NCI-H748 treated with DMSO at 0.1 percent for 48 hours (cell line): ENCODE measurements at regions not wholly inside any gene's neighbourhood (a gene's known extent, or its start where the extent isn't known, plus 50 kb on each side); places are given as distances from the start of the nearest gene placed in this dataset.

ENCODE experiments used
- DNase-seq: peaks from one replicate; lab custom pipeline; 2025; lab: John Stamatoyannopoulos, UW

DNA sequence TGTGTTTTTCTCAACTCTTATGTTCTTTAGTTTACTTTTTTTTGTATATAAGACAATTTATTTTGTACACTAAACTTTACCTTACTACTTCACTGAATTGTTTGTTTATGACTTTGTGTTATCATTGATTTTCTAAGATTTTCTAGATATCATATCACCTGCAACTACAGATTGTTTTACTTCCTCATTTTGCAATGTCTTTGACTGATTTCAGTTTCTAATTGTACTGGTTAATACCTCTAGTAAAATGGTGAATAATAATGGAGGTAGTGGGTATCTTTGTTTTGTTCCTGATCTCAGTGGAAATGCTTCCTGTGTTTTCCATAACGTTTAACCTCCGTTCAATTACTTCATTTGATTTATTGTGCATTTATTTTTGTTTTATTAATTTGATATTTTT lies 490.2 kb downstream of the TLL1 start:
- no peak for DNase-seq

DNA sequence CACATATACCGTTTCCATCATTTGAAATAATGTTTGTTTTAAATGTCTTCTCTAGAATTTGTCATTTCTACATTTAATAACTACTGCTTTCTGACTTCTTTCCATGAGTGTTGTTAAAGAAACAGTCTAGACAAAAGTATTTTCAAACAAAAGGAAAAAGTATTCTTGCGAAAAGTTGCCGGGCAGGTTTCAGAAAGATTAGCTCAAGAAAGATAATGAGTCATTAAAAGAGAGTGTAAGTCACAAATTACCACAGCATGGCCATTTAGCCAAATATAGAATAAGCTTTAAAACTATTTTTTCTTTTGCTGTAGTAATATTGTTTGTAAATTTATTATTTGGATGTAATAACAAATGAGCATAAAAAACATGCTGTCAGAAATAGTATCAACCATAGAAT lies 493.0 kb downstream of the TLL1 start:
- no peak for DNase-seq

DNA sequence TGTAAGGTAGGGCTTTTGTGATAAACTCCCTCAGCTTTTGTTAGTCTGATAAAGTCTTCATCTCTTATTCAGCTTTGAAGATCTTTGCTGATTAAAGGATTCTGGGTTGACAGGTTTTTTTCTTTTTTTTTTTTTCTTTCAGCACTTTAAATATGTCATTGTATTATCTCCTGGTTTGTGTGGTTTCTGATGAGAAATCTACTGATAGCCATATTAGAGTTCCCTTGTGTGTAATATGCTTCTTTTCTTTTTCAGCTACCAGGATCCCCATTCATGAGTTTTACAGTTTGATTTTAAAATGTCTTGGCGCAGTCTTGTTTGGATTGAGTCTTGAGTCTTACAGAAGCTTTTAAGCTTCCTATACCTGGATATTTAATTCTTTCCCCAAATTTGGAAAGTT lies 504.5 kb downstream of the TLL1 start:
- no peak for DNase-seq

DNA sequence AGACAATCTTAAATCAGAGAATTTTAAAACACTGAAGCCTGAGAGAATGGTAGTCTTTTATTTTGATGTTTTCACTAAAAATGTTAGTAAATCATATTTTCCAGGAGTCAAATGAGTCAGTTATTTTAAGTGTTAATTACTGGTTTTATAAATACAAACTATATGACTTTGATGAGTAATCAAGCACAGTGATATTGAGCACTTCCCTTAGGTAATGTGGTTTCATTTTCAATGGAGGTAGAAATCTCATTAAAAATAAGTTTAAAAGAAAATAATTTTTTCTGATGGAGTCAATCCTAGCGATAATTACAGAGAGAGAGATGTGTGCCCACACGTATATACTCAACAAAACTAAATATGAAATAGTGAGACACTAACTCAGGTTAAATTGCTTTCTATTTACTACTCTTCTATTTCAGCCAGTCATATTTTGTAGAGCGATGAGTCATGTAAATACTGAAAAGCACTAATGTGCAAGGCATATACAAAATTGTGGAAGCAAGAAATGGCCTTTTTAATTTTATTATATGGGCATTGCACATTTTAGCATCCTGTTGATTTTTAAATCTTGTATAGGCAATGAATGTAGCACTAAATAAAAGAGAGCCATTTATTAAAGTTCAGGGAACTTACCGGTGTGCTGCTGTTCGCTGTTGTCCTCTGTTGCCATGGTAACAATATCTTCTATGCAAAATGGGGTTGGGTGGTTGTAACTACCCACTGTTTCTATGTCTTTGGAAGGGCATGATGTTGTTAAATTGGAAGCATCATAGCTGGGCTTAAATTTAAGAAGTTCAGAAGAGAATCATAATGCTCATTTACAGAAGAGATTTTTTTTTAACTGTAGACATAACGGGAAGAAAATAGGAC lies 513.7 kb downstream of the TLL1 start:
- DNase-seq, result peak; percentile 69

DNA sequence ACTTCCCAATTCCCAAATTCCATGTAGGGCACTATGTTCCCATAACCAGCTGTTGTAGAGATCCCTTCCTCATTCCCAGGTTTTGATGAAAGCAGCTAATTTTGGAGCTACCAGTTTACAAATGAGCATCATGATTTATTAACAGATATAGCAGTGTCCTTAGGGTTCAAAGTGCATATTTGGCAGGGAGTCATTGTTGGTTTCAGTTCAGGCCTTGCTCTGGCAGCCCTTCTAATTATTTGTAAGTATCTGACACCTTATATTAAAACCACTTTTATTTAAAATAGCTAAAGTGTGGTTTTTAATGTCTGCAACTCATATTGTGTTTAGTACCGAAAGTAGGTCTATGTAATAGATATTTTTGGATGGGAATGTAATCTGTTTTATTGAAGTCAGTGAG lies 518.5 kb downstream of the TLL1 start:
- DNase-seq, result no peak

DNA sequence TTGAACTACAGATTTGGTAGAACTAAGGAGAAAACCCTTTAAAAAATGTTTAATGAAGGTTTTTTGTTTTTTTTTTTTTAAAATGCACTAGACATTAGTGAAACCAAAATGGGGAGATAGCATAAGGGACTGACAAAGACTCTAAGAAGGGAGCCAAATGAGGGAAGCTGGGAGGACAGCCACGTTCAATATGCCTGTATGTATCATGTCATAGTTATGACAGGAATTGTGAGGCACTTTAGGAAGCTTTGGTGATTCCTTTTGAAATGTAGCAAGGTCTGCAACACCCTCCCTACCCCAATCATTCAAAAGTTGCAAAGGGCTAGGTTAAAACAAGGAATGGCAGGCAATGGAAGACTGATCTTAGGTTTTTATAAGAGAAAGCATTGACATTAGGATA lies 526.0 kb downstream of the TLL1 start:
- DNase-seq, result no peak

DNA sequence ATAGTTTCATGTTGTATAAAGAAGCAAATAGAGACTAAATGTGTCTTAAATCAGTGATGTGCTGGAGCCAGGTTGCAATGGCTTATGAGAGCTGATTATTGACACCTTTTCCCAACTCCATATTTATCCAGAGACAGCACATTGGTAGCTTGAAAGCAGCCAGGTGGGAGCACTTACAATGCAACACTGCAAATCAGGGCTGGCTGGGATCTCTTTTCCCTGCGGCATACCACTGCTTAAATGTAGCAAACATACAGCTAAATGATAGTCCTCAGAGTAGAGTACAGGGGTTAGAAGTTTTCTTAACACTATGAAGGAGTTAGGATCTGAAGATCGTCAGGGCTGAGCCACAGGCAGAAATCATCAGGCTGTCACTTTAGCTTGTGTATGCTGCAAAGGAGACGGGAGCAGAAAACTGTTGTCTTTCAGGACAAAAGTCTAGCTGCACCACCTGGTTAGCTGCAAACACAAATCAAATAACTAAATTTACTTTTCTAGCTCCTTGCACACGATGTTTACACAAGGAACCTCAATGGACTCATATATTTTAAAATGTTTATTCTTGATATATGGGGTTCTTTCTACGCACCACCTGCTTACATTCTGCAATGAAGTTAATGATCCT lies 527.3 kb downstream of the TLL1 start:
- DNase-seq, result peak; percentile 58

DNA sequence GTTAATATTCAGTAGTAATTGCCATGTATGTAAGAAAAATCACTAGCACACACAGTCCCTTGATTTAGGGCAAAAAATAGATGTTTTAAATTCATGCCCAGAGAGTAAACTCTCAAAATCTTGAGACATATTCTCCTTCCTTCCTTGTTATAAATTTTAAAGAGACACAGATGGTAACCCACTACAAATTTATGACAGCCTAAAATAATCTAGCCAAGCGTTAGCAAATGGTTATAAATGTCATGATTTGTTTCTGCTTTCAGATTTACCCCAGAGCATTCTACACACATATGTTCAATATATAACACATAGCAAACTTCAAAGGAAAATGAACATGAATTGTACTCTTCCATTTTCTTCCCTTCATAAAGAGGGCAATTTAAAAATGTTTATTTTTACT lies 540.3 kb downstream of the TLL1 start:
- no peak for DNase-seq

DNA sequence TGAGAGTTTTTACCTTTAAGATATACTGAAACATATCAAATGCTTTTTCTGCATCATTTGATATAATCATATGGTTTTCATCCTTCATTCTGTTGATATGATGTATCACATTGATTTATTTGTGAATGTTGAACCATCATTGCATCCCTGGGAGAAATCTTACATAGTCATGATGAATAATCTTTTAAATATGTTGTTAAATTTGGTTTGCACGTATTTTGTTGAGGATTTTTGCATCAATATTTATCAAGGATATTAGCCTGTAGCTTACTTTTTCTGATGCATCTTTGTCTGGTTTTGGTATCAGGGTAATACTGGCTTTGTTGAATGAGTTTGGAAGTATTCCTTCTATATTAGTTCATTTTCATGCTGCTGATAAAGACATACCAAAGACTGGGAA lies 541.4 kb downstream of the TLL1 start:
- DNase-seq, result no peak

DNA sequence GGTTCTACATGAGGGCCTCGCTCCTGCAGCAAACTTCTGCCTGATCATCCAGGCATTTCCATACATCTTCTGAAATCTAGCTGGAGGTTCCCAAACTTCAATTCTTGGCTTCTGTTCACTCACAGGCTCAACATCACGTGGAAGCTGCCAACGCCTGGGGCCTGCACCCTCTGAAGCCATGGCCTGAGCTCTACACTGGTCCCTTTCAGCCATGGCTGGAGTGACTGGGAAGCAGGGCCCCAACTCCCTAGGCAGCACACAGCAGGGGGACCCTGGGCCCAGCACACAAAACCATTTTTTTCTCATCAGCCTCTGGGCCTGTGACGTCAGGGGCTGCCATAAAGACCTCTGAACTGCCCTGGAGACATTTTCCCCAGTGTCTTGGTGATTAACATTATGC lies 542.7 kb downstream of the TLL1 start:
- no peak for DNase-seq

DNA sequence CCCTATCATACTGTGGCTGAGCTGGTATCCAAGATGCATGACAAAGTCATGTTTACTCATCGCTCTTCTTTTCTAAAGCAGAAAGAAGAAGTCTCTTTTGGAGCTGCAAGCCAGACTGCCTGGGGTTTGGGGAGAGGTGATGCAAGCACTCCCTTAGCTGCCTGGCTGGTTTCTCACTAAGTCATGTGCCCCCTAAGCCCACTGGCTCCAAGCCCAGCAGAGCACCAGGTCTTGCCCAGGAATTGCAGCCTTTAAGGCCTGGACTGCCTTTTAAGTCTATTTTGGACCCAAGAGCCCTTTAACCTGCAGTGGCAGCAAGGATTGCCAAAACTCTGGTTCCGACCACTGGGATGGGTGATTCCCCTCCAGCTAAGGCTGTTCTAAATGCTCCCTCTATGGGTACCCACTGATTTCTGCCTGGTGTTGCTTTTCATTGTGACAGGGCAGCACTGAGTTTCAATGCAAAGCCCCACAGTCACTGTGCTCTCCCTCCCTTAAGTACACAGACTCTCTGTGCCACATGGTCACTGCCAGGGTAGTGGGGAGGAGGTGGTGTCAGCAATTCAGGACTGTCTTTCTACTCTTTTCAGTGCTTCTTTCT lies 548.6 kb downstream of the TLL1 start:
- no peak for DNase-seq

DNA sequence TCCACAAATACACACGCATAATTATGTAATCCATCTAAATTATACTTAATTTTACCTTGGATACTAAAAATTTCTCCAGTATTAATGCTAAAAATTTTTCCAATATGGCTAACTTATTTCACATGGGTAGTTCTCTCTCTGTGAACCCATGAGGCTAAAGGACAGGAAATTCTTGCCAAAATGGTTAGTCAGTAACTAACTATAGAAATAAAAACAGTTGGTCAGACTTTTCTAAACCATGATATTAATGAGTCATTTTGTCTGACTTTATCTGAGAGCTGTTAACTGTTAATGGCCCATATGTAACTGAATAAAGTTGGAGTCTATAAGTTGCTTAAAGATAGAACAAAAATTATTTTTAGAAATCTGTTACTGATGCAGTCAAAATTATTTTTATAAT lies 549.4 kb downstream of the TLL1 start:
- no peak for DNase-seq

DNA sequence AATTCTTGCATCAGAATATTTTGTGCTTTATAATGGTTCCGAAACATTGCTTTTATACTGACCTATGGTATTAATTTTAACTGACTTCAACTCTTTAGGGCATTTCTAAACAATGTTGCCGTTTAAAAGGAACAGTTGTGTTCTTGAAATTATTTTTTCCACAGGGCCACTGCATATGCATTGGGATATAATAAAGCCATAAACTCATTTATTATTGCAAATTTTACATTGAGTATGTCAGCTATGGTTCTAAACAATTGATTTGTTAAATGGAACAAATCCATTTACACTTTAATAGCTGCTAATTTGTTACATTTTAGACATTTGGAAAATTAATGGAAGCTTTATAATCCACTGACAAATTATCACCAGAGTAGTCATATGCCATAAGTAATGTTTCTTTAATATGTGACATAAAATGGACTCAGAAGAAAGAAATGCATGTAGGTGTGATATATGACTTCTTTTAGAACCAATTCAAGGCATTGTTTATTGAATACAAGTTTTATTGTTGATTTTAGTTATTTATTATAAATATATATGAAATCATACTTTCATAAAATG lies 553.3 kb downstream of the TLL1 start:
- DNase-seq, result no peak

DNA sequence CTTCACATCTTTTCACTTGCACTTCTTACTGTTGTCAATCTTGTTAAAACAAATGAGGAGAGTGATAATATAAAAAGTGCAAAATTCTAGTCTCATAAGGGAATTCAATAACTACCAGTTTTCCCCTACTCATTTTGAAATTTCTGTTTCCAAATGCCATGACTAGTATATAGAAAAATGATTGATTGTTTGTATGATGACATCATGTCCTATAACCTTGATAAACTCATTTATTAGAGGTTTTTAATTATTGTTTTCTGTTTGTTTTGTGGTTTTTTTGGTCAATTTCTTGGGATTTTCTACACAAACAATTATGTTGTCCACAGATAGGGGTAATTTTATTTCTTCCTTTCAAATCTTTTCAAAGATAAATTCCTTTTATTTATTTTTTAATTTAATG lies 559.1 kb downstream of the TLL1 start:
- no peak for DNase-seq

DNA sequence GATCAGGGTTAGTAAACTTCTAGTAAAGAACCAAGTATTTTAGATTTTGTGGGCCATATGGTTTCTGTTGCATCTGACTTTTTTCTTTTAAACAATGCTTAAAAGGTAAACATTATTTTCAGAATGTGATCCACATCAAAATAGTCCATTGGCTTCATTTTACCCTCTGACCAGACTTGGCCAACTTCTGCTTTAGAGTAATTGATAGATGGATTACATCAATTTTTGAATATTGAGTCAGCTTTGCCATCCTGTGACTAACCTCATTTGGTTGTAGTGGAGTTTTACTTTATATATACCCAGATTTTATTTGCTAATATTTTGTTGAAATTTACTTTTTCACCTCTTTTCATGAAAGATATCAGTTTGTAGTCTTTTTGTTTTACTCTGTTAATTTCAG lies 559.8 kb downstream of the TLL1 start:
- DNase-seq, result no peak

DNA sequence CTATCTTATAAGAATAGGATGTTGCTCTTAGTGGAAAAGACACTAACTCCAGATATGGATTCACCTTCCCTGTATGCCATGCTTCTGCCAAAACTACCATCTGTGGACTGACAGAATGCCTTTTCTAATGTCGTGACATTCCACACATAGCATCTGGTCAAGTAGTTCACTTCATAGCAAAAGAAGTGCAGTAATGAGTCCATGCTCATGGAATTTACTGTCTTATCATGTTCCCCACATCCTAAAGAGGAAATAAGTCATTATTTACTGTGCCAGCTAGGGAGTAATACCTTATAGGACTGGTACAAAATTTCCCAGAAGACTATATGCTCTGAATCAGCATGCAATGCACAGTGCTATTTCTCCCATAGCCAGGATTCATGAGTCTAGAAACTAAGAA lies 562.4 kb downstream of the TLL1 start:
- no peak for DNase-seq

DNA sequence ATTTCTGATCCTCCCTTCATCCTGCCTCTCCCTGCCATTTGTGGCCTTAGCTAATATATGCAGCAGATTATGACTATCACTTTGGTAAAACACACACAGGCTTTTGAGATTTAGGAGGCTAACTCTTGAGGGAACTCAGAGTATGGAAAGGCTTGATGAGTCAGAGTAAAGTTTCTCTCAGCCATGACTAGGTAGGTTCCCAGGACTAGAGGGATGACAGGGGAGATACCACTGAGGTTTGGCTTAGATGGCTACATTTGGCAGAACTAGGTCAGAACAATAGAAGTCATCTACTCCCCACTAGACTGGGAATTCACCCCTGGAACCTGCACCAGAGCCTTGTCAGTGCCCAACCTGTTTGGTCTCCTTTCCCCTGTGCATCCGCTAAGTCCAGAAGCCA lies 585.7 kb downstream of the TLL1 start:
- DNase-seq, result no peak

DNA sequence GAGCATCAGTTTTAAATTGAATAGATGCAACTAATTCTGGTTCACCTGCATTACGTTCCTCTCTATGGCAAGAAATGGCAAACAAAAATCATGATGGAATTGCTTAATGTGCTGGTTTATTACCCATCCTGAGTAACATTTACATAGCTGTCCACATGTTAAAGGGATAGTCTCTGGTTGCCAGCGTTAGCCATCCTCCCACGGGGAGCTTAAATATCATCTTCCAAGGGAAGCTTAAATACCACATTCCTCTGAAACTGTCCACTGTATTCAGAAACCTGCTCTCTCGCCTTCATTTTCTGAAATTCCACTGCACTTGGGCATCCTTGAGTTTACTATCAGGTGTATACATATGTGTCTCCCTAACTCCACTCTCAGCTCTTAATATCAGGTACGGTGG lies 586.6 kb downstream of the TLL1 start:
- DNase-seq, result no peak

DNA sequence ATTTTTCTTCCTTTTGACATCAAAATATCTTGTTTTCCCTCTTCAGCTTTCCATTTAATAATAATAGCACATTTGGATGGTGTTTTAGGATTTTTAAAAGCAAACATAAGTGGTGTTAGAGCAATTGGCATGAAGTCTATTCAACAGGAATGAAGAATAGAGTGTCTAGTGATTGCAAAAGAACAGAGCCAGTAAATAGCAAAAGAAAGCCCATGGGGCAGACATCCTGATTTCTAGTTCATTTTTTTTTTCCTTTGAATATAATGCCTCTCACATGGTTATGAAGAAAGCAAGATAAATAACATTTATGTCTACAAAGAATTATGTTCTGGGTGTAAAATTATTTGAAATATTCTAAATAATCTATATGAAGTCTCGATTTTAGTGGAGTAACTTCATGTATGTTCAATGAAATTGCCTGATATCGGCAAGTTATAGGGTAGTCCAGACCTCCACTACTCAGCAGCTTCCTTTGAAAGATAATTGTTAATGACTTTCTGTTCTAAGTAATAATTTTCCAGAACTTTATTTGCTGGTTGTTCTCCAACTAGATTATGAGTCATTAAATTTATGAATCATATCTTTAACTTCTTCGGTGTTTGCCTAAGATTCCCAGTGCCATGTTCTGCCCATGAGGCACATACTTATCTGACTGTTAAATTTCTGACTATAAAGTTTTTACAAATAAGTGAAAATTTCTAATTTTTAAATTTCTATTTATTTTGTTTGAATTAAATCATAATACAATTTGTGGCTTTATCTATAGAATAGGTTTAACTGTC lies 587.9 kb downstream of the TLL1 start:
- DNase-seq, result no peak

DNA sequence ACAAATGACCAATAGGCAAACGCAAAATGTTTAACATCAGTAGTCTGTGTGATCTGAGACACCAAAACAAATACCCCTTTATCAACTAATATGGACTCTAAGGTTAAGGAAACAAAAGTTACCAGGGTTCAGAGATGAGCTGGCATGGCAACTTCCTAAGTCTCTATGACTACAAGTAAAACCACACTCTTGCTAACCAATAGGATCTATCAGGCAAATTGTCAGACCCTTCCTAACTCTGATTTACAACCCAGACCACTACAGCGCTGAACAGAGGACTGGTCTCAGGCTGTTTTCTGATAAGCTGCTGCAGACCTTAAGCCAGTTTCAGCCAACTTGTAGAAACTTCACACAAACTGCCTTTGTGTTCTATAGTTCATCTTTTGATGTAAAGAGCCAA lies 608.0 kb downstream of the TLL1 start:
- no peak for DNase-seq

DNA sequence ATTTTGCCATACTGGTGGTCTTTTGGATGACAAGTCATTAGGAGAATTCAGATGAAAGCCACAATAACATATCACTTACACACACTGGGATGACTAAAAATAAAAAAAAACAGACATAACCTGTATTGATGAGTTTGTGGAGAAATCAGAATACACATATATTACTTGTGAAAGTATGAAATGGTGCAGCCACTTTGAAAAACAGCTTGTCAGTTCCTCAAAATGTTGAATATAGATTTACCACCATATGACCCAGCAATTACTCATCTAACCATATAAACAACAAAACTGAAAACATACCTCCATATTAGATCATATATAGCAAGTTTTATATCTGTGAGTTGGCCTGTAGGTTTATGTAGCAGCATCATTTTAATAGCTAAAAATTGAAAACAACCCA lies 608.7 kb downstream of the TLL1 start:
- no peak for DNase-seq

DNA sequence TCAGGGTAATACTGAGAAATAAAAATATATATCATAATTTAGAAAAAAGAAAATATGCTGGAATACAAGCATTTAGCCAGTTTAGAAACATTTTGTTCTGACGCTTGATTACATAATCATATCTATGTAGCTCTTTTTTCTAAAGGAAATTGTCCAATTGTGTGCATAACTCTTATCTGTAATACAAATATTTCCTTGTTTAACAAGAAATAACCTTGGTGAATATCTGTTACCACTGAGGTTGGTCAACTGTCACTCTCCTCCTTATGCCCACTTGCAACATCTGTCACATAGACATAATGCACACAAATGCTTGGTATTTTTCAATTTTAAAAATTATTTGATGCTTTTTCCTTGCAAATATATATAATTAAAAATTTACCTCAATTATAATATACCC lies 609.7 kb downstream of the TLL1 start:
- DNase-seq, result no peak
